CD4-positive, alpha-beta T cell (primary cell): ENCODE measurements at regions not wholly inside any gene's neighbourhood (a gene's known extent, or its start where the extent isn't known, plus 50 kb on each side); places are given as distances from the start of the nearest gene placed in this dataset.
"Not testable (repeated sequence)": the region's sequence is repeated elsewhere in the genome, so short reads cannot be mapped to it uniquely, and the experiment has no call there.

Source experiments
- ATAC-seq: fragments of 200-7000 bp; cut with Tn5 transposase; one replicate; pipeline ENCODE4 v1.10.0; 2022; ENCODE audit warnings: mild to moderate bottlenecking; ENCODE audit not compliant: poor library complexity
- CTCF ChIA-PET: fragments of 350-600 bp; sonication (Branson Sonifier 250); formaldehyde crosslinking; loops from one replicate; lab custom pipeline; 2021; ENCODE audit warnings: antibody characterized with exemption, inconsistent platforms; lab: Charles Lee
- POLR2A ChIA-PET: fragments of 350-600 bp; sonication (Branson Sonifier 250); formaldehyde crosslinking; loops from one replicate; lab custom pipeline; 2021; ENCODE audit warnings: antibody characterized with exemption, inconsistent platforms; lab: Charles Lee
- DNase-seq, 14 experiments: peaks; one replicate each; pipeline ENCODE4 v3.0.0-alpha.2; 2013 to 2020; ENCODE audit warnings: mixed read lengths in 2 of 14
- H3K27ac ChIP-seq, 2 donors: one replicate each; pipeline versions ENCODE4 v1.5.1 to v1.7.0; 2013; ENCODE audit warnings: low read length in 2 of 2, low read depth in 1 of 2, mild to moderate bottlenecking in 1 of 2
- H3K27me3 ChIP-seq, 2 experiments: 1 replicate in 1 of 2; 2 replicates in 1 of 2; pipeline versions ENCODE4 v1.6.1 to v1.7.0; 2013; ENCODE audit warnings: low read length in 2 of 2, control low read depth in 1 of 2, mild to moderate bottlenecking in 1 of 2, moderate library complexity in 1 of 2; ENCODE audit not compliant: insufficient read depth in 2 of 2, control insufficient read depth in 1 of 2
- H3K36me3 ChIP-seq: one replicate; pipeline ENCODE4 v1.6.1; 2013; ENCODE audit warnings: low read length, control low read depth; ENCODE audit not compliant: insufficient read depth
- H3K4me1 ChIP-seq: one replicate; pipeline ENCODE4 v1.6.1; 2013; ENCODE audit warnings: low read length, control low read depth; ENCODE audit not compliant: insufficient read depth
- H3K4me3 ChIP-seq: one replicate; pipeline ENCODE4 v1.5.1; 2013; ENCODE audit warnings: mild to moderate bottlenecking, low read length, moderate library complexity
- H3K9me3 ChIP-seq, 2 experiments: 1 replicate in 1 of 2; 2 replicates in 1 of 2; pipeline versions ENCODE4 v1.6.1 to v1.7.0; 2013; ENCODE audit warnings: low read length in 2 of 2, mild to moderate bottlenecking in 2 of 2, control low read depth in 1 of 2, moderate library complexity in 1 of 2; ENCODE audit not compliant: control insufficient read depth in 1 of 2, insufficient read depth in 1 of 2
- H3K27ac Mint-ChIP-seq: one replicate; pipeline ENCODE4 v1.8.0; 2020; ENCODE audit warnings: mixed read lengths
- H3K27me3 Mint-ChIP-seq: one replicate; pipeline ENCODE4 v1.8.0; 2021; ENCODE audit warnings: mixed read lengths
- H3K36me3 Mint-ChIP-seq: one replicate; pipeline ENCODE4 v1.8.0; 2021; ENCODE audit warnings: low read depth, mixed read lengths
- H3K4me1 Mint-ChIP-seq: one replicate; pipeline ENCODE4 v1.8.0; 2021; ENCODE audit warnings: low read depth, mixed read lengths
- H3K4me3 Mint-ChIP-seq: one replicate; pipeline ENCODE4 v1.8.0; 2020; ENCODE audit warnings: mild to moderate bottlenecking, mixed read lengths
- H3K9me3 Mint-ChIP-seq: one replicate; pipeline ENCODE4 v1.8.0; 2020; ENCODE audit warnings: mixed read lengths
- CTCF ChIP-seq: fragments of 200-600 bp; IDR thresholded peaks from one replicate; pipeline ENCODE4 v1.8.0; 2022; ENCODE audit warnings: antibody characterized with exemption, mild to moderate bottlenecking
- intact Hi-C, 2 experiments: fragments of 100-400 bp; cut with DNase I in 1 of 2; cut with micrococcal nuclease in 1 of 2; formaldehyde crosslinking; loops; one replicate each; pipeline versions ENCODE4 v1.15.1 to v1.9.0; 2023 to 2025; cut with DNase I, micrococcal nuclease

DNA sequence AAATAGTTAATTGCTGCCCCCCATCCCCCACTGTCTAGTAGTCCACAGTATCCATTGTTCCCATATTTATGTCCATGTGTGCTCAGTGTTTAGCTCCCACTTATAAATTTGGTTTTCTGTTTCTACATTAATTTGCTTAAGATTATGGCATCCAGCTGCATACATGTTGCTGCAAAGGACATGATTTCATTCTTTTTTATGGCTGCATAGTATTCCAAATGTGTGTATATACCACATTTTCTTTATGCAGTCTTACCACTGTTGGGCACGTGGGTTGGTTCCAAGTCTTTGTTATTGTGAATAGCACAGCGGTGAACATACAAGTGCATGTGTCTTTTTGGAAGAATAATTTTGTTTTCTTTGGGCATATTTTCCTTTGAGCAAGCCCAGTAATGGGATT lies 113.0 kb upstream of the LNX1 start:
- Histone ChIP-seq H3K27me3 (peaks cover 0 to 2% of the 10 kb centered on the region in 2 experiments), H3K4me1 (peaks cover 10% of the 10 kb centered on the region), H3K9me3 (peaks cover 0 to 8% of the 10 kb centered on the region in 2 experiments), H3K36me3 (no peaks in the 10 kb centered on the region), H3K27ac (no peak overlapping the region), H3K4me3 (no peak overlapping the region)
- ChIA-PET CTCF (no interaction called here), POLR2A (no interaction called here)
- intact Hi-C loops = no loop called here
- Mint-ChIP-seq H3K4me3 (no peak overlapping the region), H3K36me3 (no peaks in the 10 kb centered on the region), H3K27ac (no peak overlapping the region), H3K4me1 (peaks cover 10% of the 10 kb centered on the region), H3K9me3 (no peaks in the 10 kb centered on the region), H3K27me3 (peaks cover 34% of the 10 kb centered on the region)
- ATAC-seq (no peak), DNase-seq (no peak)
- TF ChIP-seq CTCF = no peak

DNA sequence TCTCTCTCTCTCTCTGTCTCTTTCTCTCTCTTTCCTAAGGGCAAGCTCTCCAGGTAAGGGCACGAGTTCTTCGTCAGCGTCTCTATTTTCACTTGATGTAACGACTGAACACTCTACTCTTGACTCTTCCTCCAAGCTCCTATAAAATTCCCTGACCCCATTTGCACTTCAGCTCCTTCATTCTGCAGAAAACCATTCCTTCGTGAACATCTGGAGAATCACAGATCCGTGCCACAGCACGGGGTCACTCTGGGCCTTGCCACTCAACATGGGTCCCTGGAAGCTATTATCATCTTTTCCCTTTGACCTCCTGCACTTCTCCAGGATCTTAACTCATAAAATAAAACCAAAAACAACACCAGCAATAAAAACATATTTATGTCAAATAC lies 112.0 kb upstream of the LNX1 start:
- Histone ChIP-seq H3K4me3 (no peak overlapping the region), H3K4me1 (peaks cover 10% of the 10 kb centered on the region), H3K27ac (no peak overlapping the region), H3K27me3 (no peaks in the 10 kb centered on the region), H3K36me3 (no peaks in the 10 kb centered on the region), H3K9me3 (peaks cover 0 to 8% of the 10 kb centered on the region in 2 experiments)
- DNase-seq = no peak
- no peak for ATAC-seq
- CTCF ChIA-PET = no interaction called here
- Mint-ChIP-seq H3K9me3 (no peaks in the 10 kb centered on the region), H3K4me3 (peak overlapping the region; percentile 36), H3K4me1 (peaks cover 10% of the 10 kb centered on the region), H3K27ac (no peak overlapping the region), H3K27me3 (peaks cover 34% of the 10 kb centered on the region), H3K36me3 (no peaks in the 10 kb centered on the region)
- no peak for TF ChIP-seq CTCF
- intact Hi-C loops = no loop called here
- POLR2A ChIA-PET = no interaction called here

DNA sequence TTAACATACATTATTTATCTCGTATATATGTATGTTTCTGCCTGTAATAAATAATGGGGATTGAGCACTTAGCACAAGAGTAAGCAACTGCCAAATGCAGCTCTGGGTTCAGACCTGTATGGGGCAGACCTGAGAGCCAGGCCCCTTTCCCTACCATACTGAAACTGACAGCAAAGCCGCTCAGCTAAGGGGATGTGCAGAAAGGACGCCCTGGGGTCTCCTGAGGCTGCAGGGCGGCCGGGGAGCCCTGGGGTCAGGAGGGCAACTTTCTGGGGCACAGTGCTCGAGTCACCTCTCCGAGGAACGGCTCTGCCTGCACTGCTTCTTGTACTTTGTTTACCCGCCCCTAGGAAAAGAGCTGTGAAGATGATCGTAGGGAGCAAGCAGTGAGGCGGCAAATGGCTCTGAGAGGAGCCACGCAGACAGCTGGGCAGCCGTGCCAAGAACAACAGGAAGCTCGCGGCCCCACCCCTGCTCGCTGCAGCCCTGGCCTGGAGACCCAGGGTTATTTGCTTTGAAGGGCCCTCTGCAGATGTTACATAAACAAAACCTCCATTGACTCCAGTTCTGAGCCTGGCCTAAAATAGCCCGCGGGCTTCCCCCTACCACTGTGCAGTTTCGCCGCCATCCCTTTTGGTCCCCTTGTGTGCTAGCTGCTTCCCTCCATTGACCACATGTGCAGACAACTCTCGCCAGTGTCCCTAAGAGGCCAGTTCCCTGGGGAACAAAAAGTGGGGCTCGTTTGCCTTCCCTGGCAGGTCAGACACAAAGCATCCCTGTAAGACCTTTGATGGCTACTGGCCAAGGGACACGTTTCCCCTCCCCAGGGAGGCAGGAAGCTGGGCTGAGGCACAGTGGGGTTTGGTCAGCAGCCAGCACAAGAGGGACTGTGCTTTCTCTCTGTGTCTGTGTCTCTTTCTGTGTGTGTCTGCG lies 111.3 kb upstream of the LNX1 start:
- peaks cover 0 to 8% of the 10 kb centered on the region in 2 experiments for H3K9me3 ChIP-seq
- peak overlapping the region; percentile 16 for H3K4me3 ChIP-seq
- Mint-ChIP-seq H3K36me3 (no peaks in the 10 kb centered on the region), H3K9me3 (no peaks in the 10 kb centered on the region), H3K4me1 (peaks cover 10% of the 10 kb centered on the region), H3K4me3 (peak overlapping the region; percentile 36), H3K27me3 (peaks cover 34% of the 10 kb centered on the region), H3K27ac (no peak overlapping the region)
- ChIA-PET CTCF (no interaction called here), POLR2A (no interaction called here)
- intact Hi-C loops = no loop called here
- H3K4me1 ChIP-seq = peaks cover 10% of the 10 kb centered on the region
- TF ChIP-seq CTCF = no peak
- H3K27me3 ChIP-seq = no peaks in the 10 kb centered on the region
- peak in 3 of 14 experiments; percentile 2 to 22 (median 10) for DNase-seq
- no peak overlapping the region for H3K27ac ChIP-seq
- ATAC-seq = no peak
- H3K36me3 ChIP-seq = no peaks in the 10 kb centered on the region

DNA sequence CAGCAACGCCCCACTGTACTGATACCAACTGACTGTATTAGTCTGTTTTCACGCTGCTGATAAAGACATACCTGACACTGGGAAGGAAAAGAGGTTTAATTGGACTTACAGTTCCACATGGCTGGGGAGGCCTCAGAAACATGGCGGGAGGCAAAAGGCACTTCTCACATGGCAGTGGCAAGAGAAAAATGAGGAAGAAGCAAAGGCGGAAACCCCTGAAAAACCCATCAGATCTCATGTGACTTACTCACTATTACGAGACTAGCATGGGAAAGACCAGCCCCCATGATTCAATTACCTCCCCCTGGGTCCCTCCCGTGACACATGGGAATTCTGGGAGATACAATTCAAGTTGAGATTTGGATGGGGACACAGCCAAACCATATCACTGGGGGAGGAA lies 110.0 kb upstream of the LNX1 start:
- POLR2A ChIA-PET, H3K36me3 Mint-ChIP-seq, H3K4me3 ChIP-seq, H3K27me3 ChIP-seq, H3K4me1 Mint-ChIP-seq, H3K9me3 Mint-ChIP-seq, H3K9me3 ChIP-seq, H3K27ac Mint-ChIP-seq, CTCF ChIA-PET, H3K4me1 ChIP-seq, H3K27ac ChIP-seq, H3K36me3 ChIP-seq, H3K4me3 Mint-ChIP-seq, intact Hi-C loops, ATAC-seq: not testable (repeated sequence)
- DNase-seq = peak in 2 of 14 experiments; percentile 15 to 30
- peaks cover 27% of the 10 kb centered on the region for H3K27me3 Mint-ChIP-seq

- ATAC-seq, CTCF ChIA-PET, H3K27ac ChIP-seq, H3K9me3 ChIP-seq, H3K27me3 ChIP-seq, POLR2A ChIA-PET, H3K4me1 Mint-ChIP-seq, H3K4me3 Mint-ChIP-seq, H3K36me3 Mint-ChIP-seq, H3K4me3 ChIP-seq, H3K9me3 Mint-ChIP-seq, H3K36me3 ChIP-seq, H3K27ac Mint-ChIP-seq, intact Hi-C loops, DNase-seq, H3K4me1 ChIP-seq: not testable (repeated sequence)
- peaks cover 12% of the 10 kb centered on the region for H3K27me3 Mint-ChIP-seq
These were observed 108.0 kb upstream of the LNX1 start for GRCh38 chr4:53699310-53699709.
